RWPE2 (cell line): ENCODE measurements at regions not wholly inside any gene's neighbourhood (a gene's known extent, or its start where the extent isn't known, plus 50 kb on each side); places are given as distances from the start of the nearest gene placed in this dataset.

Source experiments
- ATAC-seq: fragments of 200-7000 bp; cut with Tn5 transposase; 3 replicates; pipeline ENCODE4 v1.9.1; 2021; ENCODE audit warnings: low read depth
- DNase-seq: peaks from one replicate; pipeline ENCODE4 v3.0.0-alpha.2; 2020; ENCODE audit warnings: low spot score
- H3K27ac ChIP-seq: fragments of 450-650 bp; 2 replicates; pipeline ENCODE4 v1.5.1; 2017; ENCODE audit warnings: mild to moderate bottlenecking; ENCODE audit not compliant: poor library complexity, severe bottlenecking
- H3K27me3 ChIP-seq: fragments of 250-450 bp; sonication (Bioruptor Pico); 2 replicates; pipeline ENCODE4 v1.5.1; 2021; ENCODE audit warnings: mild to moderate bottlenecking, moderate library complexity; ENCODE audit not compliant: insufficient read depth, poor library complexity, severe bottlenecking
- H3K36me3 ChIP-seq: fragments of 250-450 bp; sonication (Bioruptor Pico); 2 replicates; pipeline ENCODE4 v1.5.1; 2020; ENCODE audit warnings: low read depth, mild to moderate bottlenecking, moderate library complexity
- H3K4me1 ChIP-seq: fragments of 250-450 bp; sonication (Bioruptor Pico); 2 replicates; pipeline ENCODE4 v1.5.1; 2021; ENCODE audit warnings: mild to moderate bottlenecking, moderate library complexity; ENCODE audit not compliant: insufficient read depth, poor library complexity, severe bottlenecking
- H3K4me3 ChIP-seq: fragments of 250-450 bp; sonication (Bioruptor Pico); 2 replicates; pipeline ENCODE4 v1.5.1; 2021; ENCODE audit warnings: mild to moderate bottlenecking, moderate library complexity; ENCODE audit not compliant: severe bottlenecking
- H3K9me3 ChIP-seq: fragments of 250-450 bp; sonication (Bioruptor Pico); 2 replicates; pipeline ENCODE4 v1.5.1; 2021; ENCODE audit warnings: mild to moderate bottlenecking, moderate library complexity; ENCODE audit not compliant: severe bottlenecking
- CTCF ChIP-seq: fragments of 450-650 bp; IDR thresholded peaks from one replicate; pipeline ENCODE4 v1.5.1; 2017; ENCODE audit warnings: mild to moderate bottlenecking, moderate library complexity; ENCODE audit not compliant: poor library complexity, severe bottlenecking

- Histone ChIP-seq H3K27me3 (no peaks in the 10 kb centered on the region), H3K36me3 (no peaks in the 10 kb centered on the region), H3K4me1 (no peaks in the 10 kb centered on the region), H3K4me3 (no peak overlapping the region), H3K9me3 (no peaks in the 10 kb centered on the region), H3K27ac (no peak overlapping the region)
- ATAC-seq (no peak), DNase-seq (no peak)
- TF ChIP-seq CTCF: no peak
Observed at GRCh38 chr13:59326717-59327116, 837.0 kb downstream of the DIAPH3 start.

- Histone ChIP-seq H3K9me3 (no peaks in the 10 kb centered on the region), H3K27ac (no peak overlapping the region), H3K27me3 (peaks cover 7% of the 10 kb centered on the region), H3K36me3 (no peaks in the 10 kb centered on the region), H3K4me3 (no peak overlapping the region), H3K4me1 (no peaks in the 10 kb centered on the region)
- no peak for TF ChIP-seq CTCF
- ATAC-seq (no peak), DNase-seq (no peak)
Observed at GRCh38 chr13:59330764-59331163, 833.0 kb downstream of the DIAPH3 start.

GRCh38 chr13:59332966-59333365 lies 830.8 kb downstream of the DIAPH3 start:
- H3K27me3 ChIP-seq: peaks cover 7% of the 10 kb centered on the region
- H3K4me3 ChIP-seq: no peak overlapping the region
- no peaks in the 10 kb centered on the region for H3K36me3 ChIP-seq
- TF ChIP-seq CTCF: no peak
- ATAC-seq (no peak), DNase-seq (no peak)
- no peaks in the 10 kb centered on the region for H3K9me3 ChIP-seq
- H3K27ac ChIP-seq: no peak overlapping the region
- no peaks in the 10 kb centered on the region for H3K4me1 ChIP-seq

- Histone ChIP-seq H3K4me3 (no peak overlapping the region), H3K36me3 (no peaks in the 10 kb centered on the region), H3K4me1 (no peaks in the 10 kb centered on the region), H3K27me3 (peaks cover 7% of the 10 kb centered on the region), H3K27ac (no peak overlapping the region), H3K9me3 (no peaks in the 10 kb centered on the region)
- DNase-seq: no peak
- no peak for ATAC-seq
- no peak for TF ChIP-seq CTCF
Observed at GRCh38 chr13:59337070-59337469, 826.7 kb downstream of the DIAPH3 start.

GRCh38 chr13:59340151-59340550 lies 823.6 kb downstream of the DIAPH3 start:
- Histone ChIP-seq H3K4me3 (no peak overlapping the region), H3K36me3 (no peaks in the 10 kb centered on the region), H3K9me3 (no peaks in the 10 kb centered on the region), H3K27ac (no peak overlapping the region), H3K27me3 (no peaks in the 10 kb centered on the region), H3K4me1 (no peaks in the 10 kb centered on the region)
- DNase-seq (no peak), ATAC-seq (no peak)
- no peak for TF ChIP-seq CTCF
